ENCODE measurements at regions not wholly inside any gene's neighbourhood (a gene's known extent, or its start where the extent isn't known, plus 50 kb on each side); places are given as distances from the start of the nearest gene placed in this dataset.

GRCh38 chr12:58809064-58809607 is 111.2 kb downstream of the LRIG3 start:
- BruUV-seq (replicated peaks): no TSS peak
- Mint-ChIP-seq H3K36me3 (ENCODE audit: insufficient read depth, unreplicated experiment) (no peaks in the 10 kb centered on the region), H3K9me3 (ENCODE audit: unreplicated experiment) (no peaks in the 10 kb centered on the region), H3K27ac (ENCODE audit: unreplicated experiment) (no peak overlapping the region), H3K4me3 (ENCODE audit: unreplicated experiment) (no peak overlapping the region), H3K27me3 (ENCODE audit: insufficient read depth, unreplicated experiment) (no peaks in the 10 kb centered on the region), H3K4me1 (ENCODE audit: low read depth, unreplicated experiment) (peaks cover 9% of the 10 kb centered on the region)
- TF ChIP-seq CTCF (IDR thresholded peaks at IDR 0.05; ENCODE audit: insufficient read depth in 1 of 2, low read depth in 1 of 2, low read length in 1 of 2, severe bottlenecking in 1 of 2, unreplicated experiment in 1 of 2): no peak
- intact Hi-C loops (cut with micrococcal nuclease; ENCODE audit: unreplicated experiment): no loop called here
- H3K36me3 ChIP-seq (ENCODE audit: control insufficient read depth, insufficient read depth, low read length): no peaks in the 10 kb centered on the region
- ChIA-PET CTCF (no interaction called here), POLR2A (no interaction called here)
- H3K4me3 ChIP-seq (ENCODE audit: low read depth, low read length): no peak overlapping the region
- no peaks in the 10 kb centered on the region for H3K27me3 ChIP-seq (replicated peaks; ENCODE audit: control insufficient read depth, insufficient read depth, low read length)
- no peaks in the 10 kb centered on the region for H3K4me1 ChIP-seq
- no peak for DNase-seq
- no peaks in the 10 kb centered on the region for H3K9me3 ChIP-seq

GRCh38 chr12:58811346-58811745 is 109.0 kb downstream of the LRIG3 start:
- no peaks in the 10 kb centered on the region for H3K27me3 Mint-ChIP-seq (ENCODE audit: insufficient read depth, unreplicated experiment)
- H3K4me1 ChIP-seq: no peaks in the 10 kb centered on the region
- no peak overlapping the region for H3K27ac Mint-ChIP-seq (ENCODE audit: unreplicated experiment)
- BruUV-seq (replicated peaks): no TSS peak
- H3K27me3 ChIP-seq (replicated peaks; ENCODE audit: control insufficient read depth, insufficient read depth, low read length): no peaks in the 10 kb centered on the region
- intact Hi-C loops (cut with micrococcal nuclease; ENCODE audit: unreplicated experiment): loop anchor here (10.0 kb wide), 2 partner anchors 273 to 467 kb away; no protein-coding TSS in a partner anchor
- H3K9me3 ChIP-seq: no peaks in the 10 kb centered on the region
- H3K36me3 Mint-ChIP-seq (ENCODE audit: insufficient read depth, unreplicated experiment): no peaks in the 10 kb centered on the region
- ChIA-PET CTCF (no interaction called here), POLR2A (no interaction called here)
- H3K4me1 Mint-ChIP-seq (ENCODE audit: low read depth, unreplicated experiment): peaks cover 9% of the 10 kb centered on the region
- no peaks in the 10 kb centered on the region for H3K36me3 ChIP-seq (ENCODE audit: control insufficient read depth, insufficient read depth, low read length)
- DNase-seq: no peak
- H3K4me3 Mint-ChIP-seq (ENCODE audit: unreplicated experiment): no peak overlapping the region
- H3K4me3 ChIP-seq (ENCODE audit: low read depth, low read length): no peak overlapping the region
- TF ChIP-seq CTCF (IDR thresholded peaks at IDR 0.05; ENCODE audit: insufficient read depth in 1 of 2, low read depth in 1 of 2, low read length in 1 of 2, severe bottlenecking in 1 of 2, unreplicated experiment in 1 of 2): no peak
- H3K9me3 Mint-ChIP-seq (ENCODE audit: unreplicated experiment): no peaks in the 10 kb centered on the region

GRCh38 chr12:58812214-58812613 is 108.1 kb downstream of the LRIG3 start:
- H3K4me3 Mint-ChIP-seq (ENCODE audit: unreplicated experiment): no peak overlapping the region
- DNase-seq: no peak
- H3K4me3 ChIP-seq (ENCODE audit: low read depth, low read length): no peak overlapping the region
- peaks cover 9% of the 10 kb centered on the region for H3K4me1 Mint-ChIP-seq (ENCODE audit: low read depth, unreplicated experiment)
- no peaks in the 10 kb centered on the region for H3K9me3 ChIP-seq
- H3K27ac Mint-ChIP-seq (ENCODE audit: unreplicated experiment): no peak overlapping the region
- H3K36me3 ChIP-seq (ENCODE audit: control insufficient read depth, insufficient read depth, low read length): no peaks in the 10 kb centered on the region
- H3K27me3 Mint-ChIP-seq (ENCODE audit: insufficient read depth, unreplicated experiment): no peaks in the 10 kb centered on the region
- TF ChIP-seq CTCF (IDR thresholded peaks at IDR 0.05; ENCODE audit: insufficient read depth in 1 of 2, low read depth in 1 of 2, low read length in 1 of 2, severe bottlenecking in 1 of 2, unreplicated experiment in 1 of 2): no peak
- POLR2A ChIA-PET: no interaction called here
- no peaks in the 10 kb centered on the region for H3K36me3 Mint-ChIP-seq (ENCODE audit: insufficient read depth, unreplicated experiment)
- no peaks in the 10 kb centered on the region for H3K9me3 Mint-ChIP-seq (ENCODE audit: unreplicated experiment)
- CTCF ChIA-PET: no interaction called here
- H3K27me3 ChIP-seq (replicated peaks; ENCODE audit: control insufficient read depth, insufficient read depth, low read length): no peaks in the 10 kb centered on the region
- H3K4me1 ChIP-seq: no peaks in the 10 kb centered on the region
- intact Hi-C loops (cut with micrococcal nuclease; ENCODE audit: unreplicated experiment): loop anchor here (10.0 kb wide), 2 partner anchors 273 to 467 kb away; no protein-coding TSS in a partner anchor
- no TSS peak for BruUV-seq (replicated peaks)
